H1 (cell line): ENCODE measurements at regions not wholly inside any gene's neighbourhood (a gene's known extent, or its start where the extent isn't known, plus 50 kb on each side); places are given as distances from the start of the nearest gene placed in this dataset.

Experiments
- CBX5 ChIP-seq: fragments of 300-800, 300-1000 bp; sonication (generic); IDR thresholded peaks from 2 replicates; pipeline ENCODE4 v1.7.1; 2016; ENCODE audit warnings: antibody characterized with exemption, low read length, low read depth
- CREB1 ChIP-seq: IDR thresholded peaks from 2 replicates; pipeline ENCODE4 v1.6.1; 2012; ENCODE audit warnings: inconsistent platforms
- FOSL1 ChIP-seq: IDR thresholded peaks from 2 replicates; pipeline ENCODE4 v1.6.1; 2011; ENCODE audit warnings: mild to moderate bottlenecking, low read depth, low read length, moderate library complexity; ENCODE audit not compliant: insufficient read depth
- JUND ChIP-seq: IDR thresholded peaks from 2 replicates; pipeline ENCODE4 v1.6.1; 2011; ENCODE audit warnings: mild to moderate bottlenecking, improper control_type of control experiment, low read length
- PHF8 ChIP-seq: fragments of 200-600 bp; sonication (generic); conservative IDR thresholded peaks from 2 replicates; pipeline ENCODE4 v1.7.1; 2012; ENCODE audit warnings: low read depth, mild to moderate bottlenecking, inconsistent platforms, low read length, moderate library complexity
- POLR2A ChIP-seq, 2 experiments: IDR thresholded peaks; 1 replicate in 1 of 2; 2 replicates in 1 of 2; pipeline ENCODE4 v1.6.1; 2011; ENCODE audit warnings: low read depth in 2 of 2, low read length in 2 of 2, mild to moderate bottlenecking in 2 of 2; ENCODE audit errors: control extremely low read depth in 1 of 2
- POLR2AphosphoS5 ChIP-seq: IDR thresholded peaks from 2 replicates; pipeline ENCODE4 v1.6.1; 2011; ENCODE audit warnings: low read depth, low read length
- RAD21 ChIP-seq, 2 experiments: IDR thresholded peaks in 1 of 2; conservative IDR thresholded peaks in 1 of 2; 2 replicates each; pipeline ENCODE4 v1.6.1; 2011; ENCODE audit warnings: low read depth in 2 of 2, low read length in 2 of 2, improper control_type of control experiment in 1 of 2, inconsistent platforms in 1 of 2, mild to moderate bottlenecking in 1 of 2, moderate library complexity in 1 of 2
- SAP30 ChIP-seq: fragments of 300-600 bp; sonication (generic); IDR thresholded peaks from 2 replicates; pipeline ENCODE4 v1.7.1; 2012; ENCODE audit warnings: low read length, moderate library complexity, mild to moderate bottlenecking, inconsistent platforms; ENCODE audit not compliant: insufficient read depth, insufficient replicate concordance
- SP1 ChIP-seq: IDR thresholded peaks from 2 replicates; pipeline ENCODE4 v1.6.1; 2011; ENCODE audit warnings: low read depth, low read length
- ZNF274 ChIP-seq: IDR thresholded peaks from 2 replicates; pipeline ENCODE4 v1.7.0; 2012; ENCODE audit warnings: low read length, borderline replicate concordance; ENCODE audit errors: extremely low read depth
- TF ChIP-seq, protein P1 (sequence below), 3 experiments: IDR thresholded peaks; 1 replicate in 2 of 3; 2 replicates in 1 of 3; pipeline versions ENCODE4 v1.5.1 to v1.6.1; 2011; ENCODE audit warnings: low read length in 3 of 3, mild to moderate bottlenecking in 3 of 3, inconsistent platforms in 2 of 3, low read depth in 1 of 3, moderate library complexity in 1 of 3; ENCODE audit not compliant: insufficient read depth in 1 of 3; ENCODE audit errors: control extremely low read depth in 1 of 3
- TF ChIP-seq, protein P2 (sequence below): fragments of 300-600 bp; sonication (generic); IDR thresholded peaks from 2 replicates; pipeline ENCODE4 v1.7.1; 2012; ENCODE audit warnings: low read length, moderate library complexity, mild to moderate bottlenecking, inconsistent platforms; ENCODE audit not compliant: insufficient replicate concordance
- TF ChIP-seq, protein P3 (sequence below): IDR thresholded peaks from 2 replicates; pipeline ENCODE4 v1.6.1; 2011; ENCODE audit warnings: low read length, improper control_type of control experiment

DNA sequence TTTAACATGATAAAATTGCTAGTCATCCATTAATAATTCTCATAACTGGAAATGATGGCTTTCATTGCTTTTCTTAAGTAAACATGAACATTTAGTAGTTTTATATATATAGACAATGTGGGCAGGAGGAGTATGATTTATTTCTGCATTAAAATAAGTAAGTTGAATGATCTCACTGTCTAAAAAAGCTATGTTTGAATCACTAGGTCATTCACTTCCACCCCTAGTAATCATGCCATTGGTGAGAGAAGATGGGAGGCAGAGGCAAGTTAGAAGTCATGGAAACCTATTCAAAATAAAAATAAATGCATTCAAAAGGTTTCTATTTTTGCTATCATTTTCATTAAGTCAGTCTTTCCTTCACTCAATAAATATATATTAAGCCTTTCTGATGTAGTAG lies 226.4 kb downstream of the DUSP10 start:
- TF ChIP-seq POLR2AphosphoS5 (no peak), CBX5 (no peak), SAP30 (no peak), JUND (no peak), POLR2A (IDR thresholded peaks at IDR 0.05; ENCODE audit: control extremely low read depth in 1 of 2, low read depth in 2 of 2, low read length in 2 of 2) (no peak), CREB1 (no peak), FOSL1 (no peak), RAD21 (IDR thresholded peaks at IDR 0.05 in 1 of 2, conservative IDR thresholded peaks at IDR 0.05 in 1 of 2; ENCODE audit: low read depth in 2 of 2, low read length in 2 of 2) (no peak), PHF8 (no peak), SP1 (no peak), ZNF274 (no peak)
- TF ChIP-seq, protein P1, sequence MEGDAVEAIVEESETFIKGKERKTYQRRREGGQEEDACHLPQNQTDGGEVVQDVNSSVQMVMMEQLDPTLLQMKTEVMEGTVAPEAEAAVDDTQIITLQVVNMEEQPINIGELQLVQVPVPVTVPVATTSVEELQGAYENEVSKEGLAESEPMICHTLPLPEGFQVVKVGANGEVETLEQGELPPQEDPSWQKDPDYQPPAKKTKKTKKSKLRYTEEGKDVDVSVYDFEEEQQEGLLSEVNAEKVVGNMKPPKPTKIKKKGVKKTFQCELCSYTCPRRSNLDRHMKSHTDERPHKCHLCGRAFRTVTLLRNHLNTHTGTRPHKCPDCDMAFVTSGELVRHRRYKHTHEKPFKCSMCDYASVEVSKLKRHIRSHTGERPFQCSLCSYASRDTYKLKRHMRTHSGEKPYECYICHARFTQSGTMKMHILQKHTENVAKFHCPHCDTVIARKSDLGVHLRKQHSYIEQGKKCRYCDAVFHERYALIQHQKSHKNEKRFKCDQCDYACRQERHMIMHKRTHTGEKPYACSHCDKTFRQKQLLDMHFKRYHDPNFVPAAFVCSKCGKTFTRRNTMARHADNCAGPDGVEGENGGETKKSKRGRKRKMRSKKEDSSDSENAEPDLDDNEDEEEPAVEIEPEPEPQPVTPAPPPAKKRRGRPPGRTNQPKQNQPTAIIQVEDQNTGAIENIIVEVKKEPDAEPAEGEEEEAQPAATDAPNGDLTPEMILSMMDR (IDR thresholded peaks at IDR 0.05; ENCODE audit: control extremely low read depth in 1 of 3, insufficient read depth in 1 of 3, low read depth in 1 of 3, low read length in 3 of 3) = no peak
- TF ChIP-seq, protein P2, sequence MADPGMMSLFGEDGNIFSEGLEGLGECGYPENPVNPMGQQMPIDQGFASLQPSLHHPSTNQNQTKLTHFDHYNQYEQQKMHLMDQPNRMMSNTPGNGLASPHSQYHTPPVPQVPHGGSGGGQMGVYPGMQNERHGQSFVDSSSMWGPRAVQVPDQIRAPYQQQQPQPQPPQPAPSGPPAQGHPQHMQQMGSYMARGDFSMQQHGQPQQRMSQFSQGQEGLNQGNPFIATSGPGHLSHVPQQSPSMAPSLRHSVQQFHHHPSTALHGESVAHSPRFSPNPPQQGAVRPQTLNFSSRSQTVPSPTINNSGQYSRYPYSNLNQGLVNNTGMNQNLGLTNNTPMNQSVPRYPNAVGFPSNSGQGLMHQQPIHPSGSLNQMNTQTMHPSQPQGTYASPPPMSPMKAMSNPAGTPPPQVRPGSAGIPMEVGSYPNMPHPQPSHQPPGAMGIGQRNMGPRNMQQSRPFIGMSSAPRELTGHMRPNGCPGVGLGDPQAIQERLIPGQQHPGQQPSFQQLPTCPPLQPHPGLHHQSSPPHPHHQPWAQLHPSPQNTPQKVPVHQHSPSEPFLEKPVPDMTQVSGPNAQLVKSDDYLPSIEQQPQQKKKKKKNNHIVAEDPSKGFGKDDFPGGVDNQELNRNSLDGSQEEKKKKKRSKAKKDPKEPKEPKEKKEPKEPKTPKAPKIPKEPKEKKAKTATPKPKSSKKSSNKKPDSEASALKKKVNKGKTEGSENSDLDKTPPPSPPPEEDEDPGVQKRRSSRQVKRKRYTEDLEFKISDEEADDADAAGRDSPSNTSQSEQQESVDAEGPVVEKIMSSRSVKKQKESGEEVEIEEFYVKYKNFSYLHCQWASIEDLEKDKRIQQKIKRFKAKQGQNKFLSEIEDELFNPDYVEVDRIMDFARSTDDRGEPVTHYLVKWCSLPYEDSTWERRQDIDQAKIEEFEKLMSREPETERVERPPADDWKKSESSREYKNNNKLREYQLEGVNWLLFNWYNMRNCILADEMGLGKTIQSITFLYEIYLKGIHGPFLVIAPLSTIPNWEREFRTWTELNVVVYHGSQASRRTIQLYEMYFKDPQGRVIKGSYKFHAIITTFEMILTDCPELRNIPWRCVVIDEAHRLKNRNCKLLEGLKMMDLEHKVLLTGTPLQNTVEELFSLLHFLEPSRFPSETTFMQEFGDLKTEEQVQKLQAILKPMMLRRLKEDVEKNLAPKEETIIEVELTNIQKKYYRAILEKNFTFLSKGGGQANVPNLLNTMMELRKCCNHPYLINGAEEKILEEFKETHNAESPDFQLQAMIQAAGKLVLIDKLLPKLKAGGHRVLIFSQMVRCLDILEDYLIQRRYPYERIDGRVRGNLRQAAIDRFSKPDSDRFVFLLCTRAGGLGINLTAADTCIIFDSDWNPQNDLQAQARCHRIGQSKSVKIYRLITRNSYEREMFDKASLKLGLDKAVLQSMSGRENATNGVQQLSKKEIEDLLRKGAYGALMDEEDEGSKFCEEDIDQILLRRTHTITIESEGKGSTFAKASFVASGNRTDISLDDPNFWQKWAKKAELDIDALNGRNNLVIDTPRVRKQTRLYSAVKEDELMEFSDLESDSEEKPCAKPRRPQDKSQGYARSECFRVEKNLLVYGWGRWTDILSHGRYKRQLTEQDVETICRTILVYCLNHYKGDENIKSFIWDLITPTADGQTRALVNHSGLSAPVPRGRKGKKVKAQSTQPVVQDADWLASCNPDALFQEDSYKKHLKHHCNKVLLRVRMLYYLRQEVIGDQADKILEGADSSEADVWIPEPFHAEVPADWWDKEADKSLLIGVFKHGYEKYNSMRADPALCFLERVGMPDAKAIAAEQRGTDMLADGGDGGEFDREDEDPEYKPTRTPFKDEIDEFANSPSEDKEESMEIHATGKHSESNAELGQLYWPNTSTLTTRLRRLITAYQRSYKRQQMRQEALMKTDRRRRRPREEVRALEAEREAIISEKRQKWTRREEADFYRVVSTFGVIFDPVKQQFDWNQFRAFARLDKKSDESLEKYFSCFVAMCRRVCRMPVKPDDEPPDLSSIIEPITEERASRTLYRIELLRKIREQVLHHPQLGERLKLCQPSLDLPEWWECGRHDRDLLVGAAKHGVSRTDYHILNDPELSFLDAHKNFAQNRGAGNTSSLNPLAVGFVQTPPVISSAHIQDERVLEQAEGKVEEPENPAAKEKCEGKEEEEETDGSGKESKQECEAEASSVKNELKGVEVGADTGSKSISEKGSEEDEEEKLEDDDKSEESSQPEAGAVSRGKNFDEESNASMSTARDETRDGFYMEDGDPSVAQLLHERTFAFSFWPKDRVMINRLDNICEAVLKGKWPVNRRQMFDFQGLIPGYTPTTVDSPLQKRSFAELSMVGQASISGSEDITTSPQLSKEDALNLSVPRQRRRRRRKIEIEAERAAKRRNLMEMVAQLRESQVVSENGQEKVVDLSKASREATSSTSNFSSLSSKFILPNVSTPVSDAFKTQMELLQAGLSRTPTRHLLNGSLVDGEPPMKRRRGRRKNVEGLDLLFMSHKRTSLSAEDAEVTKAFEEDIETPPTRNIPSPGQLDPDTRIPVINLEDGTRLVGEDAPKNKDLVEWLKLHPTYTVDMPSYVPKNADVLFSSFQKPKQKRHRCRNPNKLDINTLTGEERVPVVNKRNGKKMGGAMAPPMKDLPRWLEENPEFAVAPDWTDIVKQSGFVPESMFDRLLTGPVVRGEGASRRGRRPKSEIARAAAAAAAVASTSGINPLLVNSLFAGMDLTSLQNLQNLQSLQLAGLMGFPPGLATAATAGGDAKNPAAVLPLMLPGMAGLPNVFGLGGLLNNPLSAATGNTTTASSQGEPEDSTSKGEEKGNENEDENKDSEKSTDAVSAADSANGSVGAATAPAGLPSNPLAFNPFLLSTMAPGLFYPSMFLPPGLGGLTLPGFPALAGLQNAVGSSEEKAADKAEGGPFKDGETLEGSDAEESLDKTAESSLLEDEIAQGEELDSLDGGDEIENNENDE = no peak
- TF ChIP-seq, protein P3, sequence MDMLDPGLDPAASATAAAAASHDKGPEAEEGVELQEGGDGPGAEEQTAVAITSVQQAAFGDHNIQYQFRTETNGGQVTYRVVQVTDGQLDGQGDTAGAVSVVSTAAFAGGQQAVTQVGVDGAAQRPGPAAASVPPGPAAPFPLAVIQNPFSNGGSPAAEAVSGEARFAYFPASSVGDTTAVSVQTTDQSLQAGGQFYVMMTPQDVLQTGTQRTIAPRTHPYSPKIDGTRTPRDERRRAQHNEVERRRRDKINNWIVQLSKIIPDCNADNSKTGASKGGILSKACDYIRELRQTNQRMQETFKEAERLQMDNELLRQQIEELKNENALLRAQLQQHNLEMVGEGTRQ = no peak
